ENCODE measurements at regions not wholly inside any gene's neighbourhood (a gene's known extent, or its start where the extent isn't known, plus 50 kb on each side); places are given as distances from the start of the nearest gene placed in this dataset.

GRCh38 chr18:44411262-44411905 is 269.3 kb upstream of the SETBP1 start:
- no peak for TF ChIP-seq CTCF (IDR thresholded peaks at IDR 0.05)
- H3K9me3 ChIP-seq: no peaks in the 10 kb centered on the region
- DNase-seq (ENCODE audit: low spot score): no peak
- no peaks in the 10 kb centered on the region for H3K4me1 ChIP-seq (ENCODE audit: control insufficient read depth in 1 of 2, low read depth in 2 of 2)
- no peak for ATAC-seq (ENCODE audit: insufficient number of reproducible peaks, low FRiP score, low read depth)
- H3K36me3 ChIP-seq: no peaks in the 10 kb centered on the region
- H3K4me3 ChIP-seq: no peak overlapping the region
- H3K27me3 ChIP-seq (replicated peaks; ENCODE audit: insufficient read depth): no peaks in the 10 kb centered on the region
- H3K27ac ChIP-seq: no peak overlapping the region

- TF ChIP-seq CTCF (IDR thresholded peaks at IDR 0.05): no peak
- H3K4me3 ChIP-seq: no peak overlapping the region
- no peaks in the 10 kb centered on the region for H3K9me3 ChIP-seq
- H3K27me3 ChIP-seq (replicated peaks; ENCODE audit: insufficient read depth): no peaks in the 10 kb centered on the region
- H3K27ac ChIP-seq: no peak overlapping the region
- ATAC-seq (ENCODE audit: insufficient number of reproducible peaks, low FRiP score, low read depth): no peak
- H3K36me3 ChIP-seq: no peaks in the 10 kb centered on the region
- no peaks in the 10 kb centered on the region for H3K4me1 ChIP-seq (ENCODE audit: control insufficient read depth in 1 of 2, low read depth in 2 of 2)
- DNase-seq (ENCODE audit: low spot score): no peak
Observed at GRCh38 chr18:44411976-44412375, 268.7 kb upstream of the SETBP1 start.

- H3K36me3 ChIP-seq: no peaks in the 10 kb centered on the region
- TF ChIP-seq CTCF (IDR thresholded peaks at IDR 0.05): no peak
- H3K27ac ChIP-seq: no peak overlapping the region
- peaks cover under 1% of the 10 kb centered on the region for H3K9me3 ChIP-seq
- H3K27me3 ChIP-seq (replicated peaks; ENCODE audit: insufficient read depth): no peaks in the 10 kb centered on the region
- no peak overlapping the region for H3K4me3 ChIP-seq
- ATAC-seq (ENCODE audit: insufficient number of reproducible peaks, low FRiP score, low read depth): no peak
- no peaks in the 10 kb centered on the region for H3K4me1 ChIP-seq (ENCODE audit: control insufficient read depth in 1 of 2, low read depth in 2 of 2)
- no peak for DNase-seq (ENCODE audit: low spot score)
Observed at GRCh38 chr18:44423814-44424644, 256.7 kb upstream of the SETBP1 start.

- Histone ChIP-seq H3K4me1 (ENCODE audit: control insufficient read depth in 1 of 2, low read depth in 2 of 2) (no peaks in the 10 kb centered on the region), H3K4me3 (no peak overlapping the region), H3K27me3 (replicated peaks; ENCODE audit: insufficient read depth) (no peaks in the 10 kb centered on the region), H3K27ac (no peak overlapping the region), H3K36me3 (no peaks in the 10 kb centered on the region), H3K9me3 (no peaks in the 10 kb centered on the region)
- no peak for ATAC-seq (ENCODE audit: insufficient number of reproducible peaks, low FRiP score, low read depth)
- TF ChIP-seq CTCF (IDR thresholded peaks at IDR 0.05): no peak
- no peak for DNase-seq (ENCODE audit: low spot score)
Observed at GRCh38 chr18:44424645-44425035, 256.0 kb upstream of the SETBP1 start.

- DNase-seq (ENCODE audit: low spot score): no peak
- Histone ChIP-seq H3K4me3 (no peak overlapping the region), H3K4me1 (ENCODE audit: control insufficient read depth in 1 of 2, low read depth in 2 of 2) (no peaks in the 10 kb centered on the region), H3K27ac (no peak overlapping the region), H3K27me3 (replicated peaks; ENCODE audit: insufficient read depth) (no peaks in the 10 kb centered on the region), H3K9me3 (no peaks in the 10 kb centered on the region), H3K36me3 (no peaks in the 10 kb centered on the region)
- ATAC-seq (ENCODE audit: insufficient number of reproducible peaks, low FRiP score, low read depth): no peak
- TF ChIP-seq CTCF (IDR thresholded peaks at IDR 0.05): no peak
Observed at GRCh38 chr18:44425161-44425560, 255.5 kb upstream of the SETBP1 start.

Data from thoracic aorta (tissue), 2 donors.